Natural killer cell (primary cell): ENCODE measurements at regions not wholly inside any gene's neighbourhood (a gene's known extent, or its start where the extent isn't known, plus 50 kb on each side); places are given as distances from the start of the nearest gene placed in this dataset.
"Not testable (repeated sequence)": the region's sequence is repeated elsewhere in the genome, so short reads cannot be mapped to it uniquely, and the experiment has no call there.

Experiments
- ATAC-seq, 3 donors: fragments of 150-1000 bp in 2 of 3; fragments of 200-7000 bp in 1 of 3; cut with Tn5 transposase; 1 replicate in 1 of 3; 2 replicates in 2 of 3; pipeline ENCODE4 v1.10.0; 2021; ENCODE audit warnings: mild to moderate bottlenecking in 2 of 3, moderate library complexity in 2 of 3
- DNase-seq, 2 donors: peaks; one replicate each; pipeline versions ENCODE4 v3.0.0 to v3.0.0-alpha.2; 2013 to 2021; ENCODE audit warnings: mixed read lengths in 1 of 2
- H3K27ac ChIP-seq: one replicate; pipeline ENCODE4 v1.5.1; 2013; ENCODE audit warnings: mild to moderate bottlenecking, low read length
- H3K27me3 ChIP-seq: one replicate; pipeline ENCODE4 v1.6.1; 2013; ENCODE audit warnings: low read length; ENCODE audit not compliant: control insufficient read depth, insufficient read depth
- H3K36me3 ChIP-seq: one replicate; pipeline ENCODE4 v1.6.1; 2013; ENCODE audit warnings: low read length; ENCODE audit not compliant: control insufficient read depth, insufficient read depth
- H3K4me1 ChIP-seq: one replicate; pipeline ENCODE4 v1.6.1; 2013; ENCODE audit warnings: low read length; ENCODE audit not compliant: control insufficient read depth, insufficient read depth
- H3K4me3 ChIP-seq: one replicate; pipeline ENCODE4 v1.5.1; 2013; ENCODE audit warnings: low read length
- H3K9me3 ChIP-seq: one replicate; pipeline ENCODE4 v1.6.1; 2013; ENCODE audit warnings: low read length; ENCODE audit not compliant: control insufficient read depth, insufficient read depth
- H3K27ac Mint-ChIP-seq, 2 donors: one replicate each; pipeline ENCODE4 v1.8.0; 2022; ENCODE audit warnings: mild to moderate bottlenecking in 2 of 2, mixed read lengths in 2 of 2, moderate library complexity in 1 of 2
- H3K27me3 Mint-ChIP-seq, 2 donors: one replicate each; pipeline ENCODE4 v1.8.0; 2022; ENCODE audit warnings: low read depth in 2 of 2, mixed read lengths in 2 of 2
- H3K36me3 Mint-ChIP-seq: one replicate; pipeline ENCODE4 v1.8.0; 2022; ENCODE audit warnings: mixed read lengths
- H3K4me1 Mint-ChIP-seq, 2 donors: one replicate each; pipeline ENCODE4 v1.8.0; 2022; ENCODE audit warnings: mixed read lengths in 2 of 2
- H3K4me3 Mint-ChIP-seq: one replicate; pipeline ENCODE4 v1.8.0; 2022; ENCODE audit warnings: mild to moderate bottlenecking, moderate library complexity, mixed read lengths
- H3K9me3 Mint-ChIP-seq, 2 donors: one replicate each; pipeline ENCODE4 v1.8.0; 2022; ENCODE audit warnings: mixed read lengths in 2 of 2
- CTCF ChIP-seq: fragments of 200-600 bp; IDR thresholded peaks from one replicate; pipeline ENCODE4 v1.8.0; 2022; ENCODE audit warnings: antibody characterized with exemption
- WGBS: methylation state at CpG from one replicate; pipeline ENCODE4 v1.1.7; 2013; ENCODE audit warnings: missing lambda C conversion rate; ENCODE audit not compliant: insufficient coverage; 5-methylcytosine and 5-hydroxymethylcytosine counted together
- intact Hi-C: fragments of 100-400 bp; cut with micrococcal nuclease; formaldehyde crosslinking; loops from one replicate; pipeline ENCODE4 v1.14.2; 2022

GRCh38 chr14:55794655-55795595 is 214.9 kb downstream of the KTN1 start:
- Histone ChIP-seq H3K36me3 (no peaks in the 10 kb centered on the region), H3K27me3 (no peaks in the 10 kb centered on the region), H3K4me1 (no peaks in the 10 kb centered on the region), H3K4me3 (no peak overlapping the region), H3K27ac (no peak overlapping the region), H3K9me3 (no peaks in the 10 kb centered on the region)
- no peak overlapping the region for H3K27ac Mint-ChIP-seq
- no peaks in the 10 kb centered on the region for H3K9me3 Mint-ChIP-seq
- ATAC-seq (peak in 2 of 3 donors; percentile 35 to 42), DNase-seq (no peak)
- TF ChIP-seq CTCF, result no peak
- peaks cover 7 to 13% of the 10 kb centered on the region in 2 donors for H3K4me1 Mint-ChIP-seq
- peaks cover 1% of the 10 kb centered on the region for H3K36me3 Mint-ChIP-seq
- no peaks in the 10 kb centered on the region for H3K27me3 Mint-ChIP-seq
- no peak overlapping the region for H3K4me3 Mint-ChIP-seq
- WGBS, result 80% methylated on average over 4 of the region's 6 CpGs
- intact Hi-C loops, result no loop called here

GRCh38 chr14:55796513-55796912 is 216.5 kb downstream of the KTN1 start:
- H3K4me3 ChIP-seq, DNase-seq, H3K4me1 ChIP-seq, H3K27me3 Mint-ChIP-seq, H3K27ac Mint-ChIP-seq, H3K36me3 ChIP-seq, H3K4me3 Mint-ChIP-seq, H3K27me3 ChIP-seq, ATAC-seq, H3K9me3 ChIP-seq, H3K36me3 Mint-ChIP-seq, H3K9me3 Mint-ChIP-seq, H3K27ac ChIP-seq, intact Hi-C loops: not testable (repeated sequence)
- WGBS, result 90% methylated on average over 3 of the region's 3 CpGs
- H3K4me1 Mint-ChIP-seq, result peaks cover 23 to 28% of the 10 kb centered on the region in 2 donors

- Histone ChIP-seq H3K4me3 (no peak overlapping the region), H3K27me3 (no peaks in the 10 kb centered on the region), H3K36me3 (no peaks in the 10 kb centered on the region), H3K27ac (no peak overlapping the region), H3K9me3 (no peaks in the 10 kb centered on the region), H3K4me1 (peaks cover 4% of the 10 kb centered on the region)
- no peak for TF ChIP-seq CTCF
- 86% methylated on average over 3 of the region's 3 CpGs for WGBS
- peaks cover 6% of the 10 kb centered on the region for H3K36me3 Mint-ChIP-seq
- peaks cover 36 to 42% of the 10 kb centered on the region in 2 donors for H3K4me1 Mint-ChIP-seq
- intact Hi-C loops, result no loop called here
- H3K27ac Mint-ChIP-seq, result no peak overlapping the region
- H3K4me3 Mint-ChIP-seq, result no peak overlapping the region
- H3K27me3 Mint-ChIP-seq, result no peaks in the 10 kb centered on the region
- ATAC-seq (no peak), DNase-seq (no peak)
- peaks cover 4 to 5% of the 10 kb centered on the region in 2 donors for H3K9me3 Mint-ChIP-seq
Measured at GRCh38 chr14:55798406-55798805, 218.4 kb downstream of the KTN1 start.

GRCh38 chr14:55799508-55800095 is 219.6 kb downstream of the KTN1 start:
- H3K27me3 Mint-ChIP-seq, result no peaks in the 10 kb centered on the region

More at GRCh38 chr14:55799508-55800095, 219.6 kb downstream of the KTN1 start:
- ATAC-seq, result no peak
- WGBS, result 70% methylated on average over 3 of the region's 3 CpGs
- Mint-ChIP-seq H3K36me3 (peaks cover 6% of the 10 kb centered on the region), H3K4me3 (no peak overlapping the region), H3K27ac (peak overlapping the region in 1 of 2 donors; percentile 6), H3K4me1 (peaks cover 48 to 54% of the 10 kb centered on the region in 2 donors), H3K9me3 (peaks cover 4 to 5% of the 10 kb centered on the region in 2 donors)
- H3K4me1 ChIP-seq, result peaks cover 4% of the 10 kb centered on the region
- intact Hi-C loops, result loop anchor here (10.0 kb wide), 2 partner anchors 315 to 465 kb away; partner anchors contain the start of gene PELI2
- no peak overlapping the region for H3K4me3 ChIP-seq
- H3K27ac ChIP-seq, result no peak overlapping the region
- no peak for TF ChIP-seq CTCF
- no peak for DNase-seq
- H3K9me3 ChIP-seq, result no peaks in the 10 kb centered on the region
- H3K36me3 ChIP-seq, result no peaks in the 10 kb centered on the region
- no peaks in the 10 kb centered on the region for H3K27me3 ChIP-seq
